ENCODE measurements at regions not wholly inside any gene's neighbourhood (a gene's known extent, or its start where the extent isn't known, plus 50 kb on each side); places are given as distances from the start of the nearest gene placed in this dataset.

GRCh38 chr20:57076152-57076652 is 190.2 kb downstream of the BMP7 start:
- no peak for TF ChIP-seq CTCF (IDR thresholded peaks at IDR 0.05; ENCODE audit: low read depth, low read length, poor library complexity, severe bottlenecking)
- TF ChIP-seq EZH2phosphoT487 (IDR thresholded peaks at IDR 0.05; ENCODE audit: borderline replicate concordance, low read length), result no peak
